Astrocyte of the spinal cord (primary cell): ENCODE measurements at regions not wholly inside any gene's neighbourhood (a gene's known extent, or its start where the extent isn't known, plus 50 kb on each side); places are given as distances from the start of the nearest gene placed in this dataset.
A peak's percentile ranks its signal among the peaks of the same experiment; 100 is the strongest.

Experiments
- DNase-seq: peaks from one replicate; pipeline ENCODE4 v3.0.0; 2011; ENCODE audit warnings: low read depth, low spot score
- H3K4me3 ChIP-seq: 2 replicates; pipeline ENCODE4 v1.5.1; 2011; ENCODE audit warnings: low read depth, mild to moderate bottlenecking, low read length, moderate library complexity
- CTCF ChIP-seq: IDR thresholded peaks from 2 replicates; pipeline ENCODE4 v1.5.1; 2012; ENCODE audit warnings: low read depth, mild to moderate bottlenecking, low read length, inconsistent platforms
- in situ Hi-C: cut with HindIII; loops from 2 replicates; pipeline ENCODE4 v1.10.0; 2017; ENCODE audit warnings: low sequenced_read_pairs

GRCh38 chr3:150148227-150148626 is 177.5 kb upstream of the PFN2 start:
- TF ChIP-seq CTCF, result no peak
- DNase-seq, result no peak
- H3K4me3 ChIP-seq, result no peak overlapping the region
- in situ Hi-C loops, result no loop called here

GRCh38 chr3:150147776-150148175 is 177.1 kb upstream of the PFN2 start:
- TF ChIP-seq CTCF, result no peak
- in situ Hi-C loops, result no loop called here
- H3K4me3 ChIP-seq, result peak overlapping the region; percentile 6

GRCh38 chr3:150146991-150147761 is 176.5 kb upstream of the PFN2 start:
- in situ Hi-C loops, result no loop called here
- H3K4me3 ChIP-seq, result peak overlapping the region; percentile 6
- peak; percentile 97 for DNase-seq
- TF ChIP-seq CTCF, result no peak

More at GRCh38 chr3:150147776-150148175, 177.1 kb upstream of the PFN2 start:
- DNase-seq, result peak; percentile 91

- no peak overlapping the region for H3K4me3 ChIP-seq
- no peak for TF ChIP-seq CTCF
- DNase-seq, result peak; percentile 82
- in situ Hi-C loops, result no loop called here
Measured at GRCh38 chr3:150145659-150146058, 175.0 kb upstream of the PFN2 start.

- no peak for DNase-seq
- in situ Hi-C loops, result no loop called here
- TF ChIP-seq CTCF, result no peak
- no peak overlapping the region for H3K4me3 ChIP-seq
Measured at GRCh38 chr3:150144191-150144708, 173.6 kb upstream of the PFN2 start.

- in situ Hi-C loops, result no loop called here
- TF ChIP-seq CTCF, result no peak
- no peak for DNase-seq
- no peak overlapping the region for H3K4me3 ChIP-seq
Measured at GRCh38 chr3:150142936-150143335, 172.2 kb upstream of the PFN2 start.
